ENCODE measurements at regions not wholly inside any gene's neighbourhood (a gene's known extent, or its start where the extent isn't known, plus 50 kb on each side); places are given as distances from the start of the nearest gene placed in this dataset.

DNA sequence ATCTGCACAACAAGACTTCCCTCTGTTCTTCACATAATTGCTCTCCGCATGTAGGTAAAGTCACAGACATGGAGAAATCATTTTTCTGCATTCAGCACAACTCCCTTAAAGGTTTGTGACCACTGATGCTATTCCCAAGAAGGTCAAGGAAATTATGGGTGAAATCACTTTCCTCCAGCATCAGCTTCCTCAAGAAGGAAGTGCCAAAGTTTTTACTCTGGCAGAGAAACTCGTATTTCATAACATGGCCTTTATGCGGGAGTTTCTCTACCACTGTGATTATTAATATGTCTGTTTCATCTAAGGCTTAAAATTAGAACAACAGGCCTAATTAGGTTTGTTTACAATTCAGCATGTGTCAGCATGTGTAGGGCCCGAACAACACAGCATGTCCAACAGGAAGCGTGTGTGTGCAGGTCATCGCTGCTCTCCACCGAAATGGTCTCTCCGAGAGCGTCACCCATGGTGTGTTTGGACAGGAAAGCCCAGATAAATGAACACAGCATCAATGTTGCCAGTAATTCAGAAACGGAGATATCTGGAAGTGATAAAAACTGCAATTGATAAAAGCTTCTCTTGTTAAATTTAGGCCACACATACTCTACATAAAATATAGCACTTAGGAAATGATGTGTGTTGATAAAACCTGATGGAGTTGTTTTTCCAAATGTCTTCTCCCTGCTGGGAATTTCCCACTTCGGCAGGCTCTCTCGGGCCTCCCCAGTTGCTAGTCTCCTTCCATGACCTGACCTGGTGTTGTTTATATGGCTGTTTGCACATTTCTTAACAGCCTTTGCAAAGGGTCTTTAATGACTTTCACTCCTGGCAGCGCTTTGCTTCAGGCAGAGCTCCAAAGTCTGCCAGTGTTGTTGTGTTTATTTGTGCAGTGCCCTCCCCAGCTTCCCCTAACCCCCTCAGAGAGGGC is 265.1 kb upstream of the CEP162 start:
- H3K14ac ChIP-seq (ENCODE audit: low read length) = no peak overlapping the region
- no peaks in the 10 kb centered on the region for H3K9me3 ChIP-seq (replicated peaks in 1 of 2; ENCODE audit: control insufficient read depth in 2 of 2, insufficient read depth in 1 of 2, low read depth in 1 of 2, low read length in 2 of 2)
- WGBS, 2 donors (ENCODE audit: extremely low coverage in 2 of 2, insufficient read length in 2 of 2, insufficient replicate concordance in 1 of 2) = no CpG with 5 or more reads among the region's 13 CpGs

DNA sequence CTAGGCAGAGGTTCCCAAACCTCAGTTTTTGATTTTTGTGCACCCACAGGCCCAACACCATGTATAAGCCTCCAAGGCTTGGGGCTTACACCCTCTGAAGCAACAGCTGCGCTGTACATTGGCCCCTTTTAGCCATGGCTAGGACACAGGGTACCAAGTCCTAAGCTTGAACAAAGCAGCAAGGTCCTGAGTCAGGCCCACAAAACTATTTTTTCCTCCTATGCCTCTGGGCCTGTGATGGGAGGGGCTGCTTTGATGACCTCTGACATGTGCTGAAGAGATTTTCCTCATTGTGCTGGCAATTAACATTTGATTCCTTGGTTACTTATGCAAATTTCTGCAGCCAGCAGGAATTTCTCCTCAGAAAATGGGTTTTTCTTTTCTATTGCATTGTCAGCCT is 262.2 kb upstream of the CEP162 start:
- Histone ChIP-seq H2AK5ac (ENCODE audit: low read depth, low read length) (no peak overlapping the region), H3K27ac (replicated peaks; ENCODE audit: low read length) (no peak overlapping the region), H3K4me3 (ENCODE audit: low read length in 2 of 2) (no peak overlapping the region), H4K91ac (ENCODE audit: low read depth, low read length, poor library complexity) (no peak overlapping the region), H3K36me3 (replicated peaks in 1 of 2; ENCODE audit: control insufficient read depth in 2 of 2, insufficient read depth in 2 of 2, low read length in 2 of 2) (no peaks in the 10 kb centered on the region), H3K27me3 (ENCODE audit: control insufficient read depth in 3 of 3, insufficient read depth in 3 of 3, low read depth in 1 of 3, low read length in 3 of 3) (no peaks in the 10 kb centered on the region), H2BK15ac (ENCODE audit: low read length) (no peak overlapping the region), H2BK120ac (ENCODE audit: low read depth, low read length) (no peak overlapping the region), H3K4ac (ENCODE audit: low read length) (no peak overlapping the region), H2BK5ac (ENCODE audit: low read length) (no peak overlapping the region), H3K18ac (ENCODE audit: low read length) (no peak overlapping the region), H3K4me2 (ENCODE audit: insufficient read depth, low read length, poor library complexity, severe bottlenecking) (no peak overlapping the region), H3K14ac (ENCODE audit: low read length) (no peak overlapping the region), H3K9me3 (replicated peaks in 1 of 2; ENCODE audit: control insufficient read depth in 2 of 2, insufficient read depth in 1 of 2, low read depth in 1 of 2, low read length in 2 of 2) (no peaks in the 10 kb centered on the region), H3K4me1 (ENCODE audit: control insufficient read depth in 2 of 2, insufficient read depth in 1 of 2, low read depth in 1 of 2, low read length in 2 of 2) (no peaks in the 10 kb centered on the region), H2AFZ (ENCODE audit: low read length) (no peak overlapping the region), H3K79me1 (ENCODE audit: low read depth, low read length) (no peaks in the 10 kb centered on the region), H3K23ac (ENCODE audit: low read depth, low read length, poor library complexity) (no peak overlapping the region), H3K9ac (ENCODE audit: low read depth, low read length, poor library complexity) (no peak overlapping the region), H2BK12ac (ENCODE audit: low read length) (no peak overlapping the region), H4K8ac (ENCODE audit: low read depth, low read length) (no peak overlapping the region)
- DNase-seq (ENCODE audit: low spot score) = no peak
- WGBS, 2 donors (ENCODE audit: extremely low coverage in 2 of 2, insufficient read length in 2 of 2, insufficient replicate concordance in 1 of 2) = no CpG with 5 or more reads among the region's 1 CpG

More for the DNA sequence above, 265.1 kb upstream of the CEP162 start:
- Histone ChIP-seq H2BK12ac (ENCODE audit: low read length) (no peak overlapping the region), H4K91ac (ENCODE audit: low read depth, low read length, poor library complexity) (no peak overlapping the region), H3K4me1 (ENCODE audit: control insufficient read depth in 2 of 2, insufficient read depth in 1 of 2, low read depth in 1 of 2, low read length in 2 of 2) (no peaks in the 10 kb centered on the region), H3K4me2 (ENCODE audit: insufficient read depth, low read length, poor library complexity, severe bottlenecking) (no peak overlapping the region), H2BK5ac (ENCODE audit: low read length) (no peak overlapping the region), H3K4ac (ENCODE audit: low read length) (no peak overlapping the region), H3K27ac (replicated peaks; ENCODE audit: low read length) (no peak overlapping the region), H2BK15ac (ENCODE audit: low read length) (no peak overlapping the region), H2AFZ (ENCODE audit: low read length) (no peak overlapping the region), H2BK120ac (ENCODE audit: low read depth, low read length) (no peak overlapping the region), H3K36me3 (replicated peaks in 1 of 2; ENCODE audit: control insufficient read depth in 2 of 2, insufficient read depth in 2 of 2, low read length in 2 of 2) (no peaks in the 10 kb centered on the region), H2AK5ac (ENCODE audit: low read depth, low read length) (no peak overlapping the region), H3K4me3 (ENCODE audit: low read length in 2 of 2) (no peak overlapping the region), H3K79me1 (ENCODE audit: low read depth, low read length) (no peaks in the 10 kb centered on the region), H4K8ac (ENCODE audit: low read depth, low read length) (no peak overlapping the region), H3K9ac (ENCODE audit: low read depth, low read length, poor library complexity) (no peak overlapping the region), H3K23ac (ENCODE audit: low read depth, low read length, poor library complexity) (no peak overlapping the region), H3K27me3 (ENCODE audit: control insufficient read depth in 3 of 3, insufficient read depth in 3 of 3, low read depth in 1 of 3, low read length in 3 of 3) (no peaks in the 10 kb centered on the region), H3K18ac (ENCODE audit: low read length) (no peak overlapping the region)
- DNase-seq (ENCODE audit: low spot score) = no peak

DNA sequence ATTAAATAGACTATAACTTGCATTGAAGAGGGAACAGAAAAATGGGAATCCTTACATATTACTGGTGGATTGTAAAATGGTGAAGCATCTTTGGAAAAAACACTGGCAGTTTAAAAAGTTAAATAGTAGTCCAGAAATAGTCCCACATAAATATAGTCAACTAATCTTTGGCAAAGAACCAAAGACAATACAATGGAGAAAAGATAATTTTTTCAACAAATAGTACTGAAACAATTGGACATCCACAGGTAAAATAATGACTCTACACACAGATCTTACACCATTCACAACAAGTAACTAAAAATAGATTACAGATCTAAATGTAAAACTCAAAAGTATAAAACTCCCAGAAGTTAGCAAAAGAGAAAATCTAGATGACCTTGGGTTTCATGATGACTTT is 259.1 kb upstream of the CEP162 start:
- H3K4me2 ChIP-seq (ENCODE audit: insufficient read depth, low read length, poor library complexity, severe bottlenecking) = no peak overlapping the region
- no peaks in the 10 kb centered on the region for H3K36me3 ChIP-seq (replicated peaks in 1 of 2; ENCODE audit: control insufficient read depth in 2 of 2, insufficient read depth in 2 of 2, low read length in 2 of 2)
- no peak overlapping the region for H3K27ac ChIP-seq (replicated peaks; ENCODE audit: low read length)
- no peak overlapping the region for H4K91ac ChIP-seq (ENCODE audit: low read depth, low read length, poor library complexity)
- no peak overlapping the region for H3K18ac ChIP-seq (ENCODE audit: low read length)
- no peak overlapping the region for H2AK5ac ChIP-seq (ENCODE audit: low read depth, low read length)
- no peaks in the 10 kb centered on the region for H3K4me1 ChIP-seq (ENCODE audit: control insufficient read depth in 2 of 2, insufficient read depth in 1 of 2, low read depth in 1 of 2, low read length in 2 of 2)
- H2AFZ ChIP-seq (ENCODE audit: low read length) = no peak overlapping the region
- H3K79me1 ChIP-seq (ENCODE audit: low read depth, low read length) = no peaks in the 10 kb centered on the region
- no peak overlapping the region for H2BK12ac ChIP-seq (ENCODE audit: low read length)
- H3K9ac ChIP-seq (ENCODE audit: low read depth, low read length, poor library complexity) = no peak overlapping the region
- H2BK5ac ChIP-seq (ENCODE audit: low read length) = no peak overlapping the region
- no peaks in the 10 kb centered on the region for H3K9me3 ChIP-seq (replicated peaks in 1 of 2; ENCODE audit: control insufficient read depth in 2 of 2, insufficient read depth in 1 of 2, low read depth in 1 of 2, low read length in 2 of 2)
- H3K4me3 ChIP-seq (ENCODE audit: low read length in 2 of 2) = no peak overlapping the region
- no peak overlapping the region for H4K8ac ChIP-seq (ENCODE audit: low read depth, low read length)
- no peak overlapping the region for H3K4ac ChIP-seq (ENCODE audit: low read length)
- no peak overlapping the region for H3K23ac ChIP-seq (ENCODE audit: low read depth, low read length, poor library complexity)
- H3K27me3 ChIP-seq (ENCODE audit: control insufficient read depth in 3 of 3, insufficient read depth in 3 of 3, low read depth in 1 of 3, low read length in 3 of 3) = no peaks in the 10 kb centered on the region
- no peak overlapping the region for H2BK15ac ChIP-seq (ENCODE audit: low read length)
- no peak for DNase-seq (ENCODE audit: low spot score)
- no peak overlapping the region for H3K14ac ChIP-seq (ENCODE audit: low read length)
- no peak overlapping the region for H2BK120ac ChIP-seq (ENCODE audit: low read depth, low read length)

DNA sequence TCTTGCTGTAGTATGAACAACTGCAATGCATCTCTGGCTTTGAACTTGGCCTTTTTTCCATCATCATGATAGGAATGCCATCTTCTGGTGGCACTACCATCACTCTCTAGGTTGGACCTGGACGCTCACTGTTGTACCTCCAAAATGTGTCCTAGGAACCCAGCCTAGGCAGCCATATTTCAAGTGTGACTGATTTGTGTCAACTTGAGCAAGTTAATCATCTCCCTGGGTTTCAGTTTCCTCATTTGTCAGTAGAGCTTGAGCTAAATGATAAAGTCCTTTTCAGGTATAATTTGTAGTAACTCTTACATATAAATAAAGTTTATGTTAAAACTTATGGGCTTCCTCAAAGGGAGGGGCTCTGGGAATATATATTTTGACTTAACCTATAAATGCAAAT is 241.7 kb upstream of the CEP162 start:
- no peaks in the 10 kb centered on the region for H3K9me3 ChIP-seq (replicated peaks in 1 of 2; ENCODE audit: control insufficient read depth in 2 of 2, insufficient read depth in 1 of 2, low read depth in 1 of 2, low read length in 2 of 2)
- H3K14ac ChIP-seq (ENCODE audit: low read length) = no peak overlapping the region
- no peak overlapping the region for H3K18ac ChIP-seq (ENCODE audit: low read length)
- H3K9ac ChIP-seq (ENCODE audit: low read depth, low read length, poor library complexity) = no peak overlapping the region
- no peak overlapping the region for H2BK12ac ChIP-seq (ENCODE audit: low read length)
- no peaks in the 10 kb centered on the region for H3K36me3 ChIP-seq (replicated peaks in 1 of 2; ENCODE audit: control insufficient read depth in 2 of 2, insufficient read depth in 2 of 2, low read length in 2 of 2)
- H3K27me3 ChIP-seq (ENCODE audit: control insufficient read depth in 3 of 3, insufficient read depth in 3 of 3, low read depth in 1 of 3, low read length in 3 of 3) = no peaks in the 10 kb centered on the region
- H2BK5ac ChIP-seq (ENCODE audit: low read length) = no peak overlapping the region
- H4K8ac ChIP-seq (ENCODE audit: low read depth, low read length) = no peak overlapping the region
- H3K4me2 ChIP-seq (ENCODE audit: insufficient read depth, low read length, poor library complexity, severe bottlenecking) = no peak overlapping the region
- no peak overlapping the region for H3K27ac ChIP-seq (replicated peaks; ENCODE audit: low read length)
- no peak overlapping the region for H2BK120ac ChIP-seq (ENCODE audit: low read depth, low read length)
- H2AFZ ChIP-seq (ENCODE audit: low read length) = no peak overlapping the region
- DNase-seq (ENCODE audit: low spot score) = no peak
- no peaks in the 10 kb centered on the region for H3K79me1 ChIP-seq (ENCODE audit: low read depth, low read length)
- no peak overlapping the region for H3K23ac ChIP-seq (ENCODE audit: low read depth, low read length, poor library complexity)
- no peak overlapping the region for H2AK5ac ChIP-seq (ENCODE audit: low read depth, low read length)
- H4K91ac ChIP-seq (ENCODE audit: low read depth, low read length, poor library complexity) = no peak overlapping the region
- no peak overlapping the region for H3K4ac ChIP-seq (ENCODE audit: low read length)
- H2BK15ac ChIP-seq (ENCODE audit: low read length) = no peak overlapping the region
- WGBS, 2 donors (ENCODE audit: extremely low coverage in 2 of 2, insufficient read length in 2 of 2, insufficient replicate concordance in 1 of 2) = no CpG with 5 or more reads among the region's 1 CpG
- peaks cover 0 to 3% of the 10 kb centered on the region in 2 donors for H3K4me1 ChIP-seq (ENCODE audit: control insufficient read depth in 2 of 2, insufficient read depth in 1 of 2, low read depth in 1 of 2, low read length in 2 of 2)
- H3K4me3 ChIP-seq (ENCODE audit: low read length in 2 of 2) = no peak overlapping the region

All from neuronal stem cell (in vitro differentiated cells).